Testis (tissue), 2 donors: ENCODE measurements at regions not wholly inside any gene's neighbourhood (a gene's known extent, or its start where the extent isn't known, plus 50 kb on each side); places are given as distances from the start of the nearest gene placed in this dataset.

Source experiments
- POLR2A ChIP-seq: fragments of 450-650 bp; IDR thresholded peaks from one replicate; pipeline ENCODE4 v1.6.1; 2017; ENCODE audit warnings: antibody characterized with exemption, mild to moderate bottlenecking, moderate library complexity
- TF ChIP-seq, protein P1 (sequence below), 3 experiments: fragments of 450-650 bp in 2 of 3; fragments of 200-600 bp in 1 of 3; sonication (generic) in 1 of 3; IDR thresholded peaks; one replicate each; pipeline ENCODE4 v1.5.1; 2016 to 2019; ENCODE audit warnings: antibody characterized with exemption in 3 of 3, mild to moderate bottlenecking in 2 of 3, moderate library complexity in 1 of 3

- TF ChIP-seq, protein P1, sequence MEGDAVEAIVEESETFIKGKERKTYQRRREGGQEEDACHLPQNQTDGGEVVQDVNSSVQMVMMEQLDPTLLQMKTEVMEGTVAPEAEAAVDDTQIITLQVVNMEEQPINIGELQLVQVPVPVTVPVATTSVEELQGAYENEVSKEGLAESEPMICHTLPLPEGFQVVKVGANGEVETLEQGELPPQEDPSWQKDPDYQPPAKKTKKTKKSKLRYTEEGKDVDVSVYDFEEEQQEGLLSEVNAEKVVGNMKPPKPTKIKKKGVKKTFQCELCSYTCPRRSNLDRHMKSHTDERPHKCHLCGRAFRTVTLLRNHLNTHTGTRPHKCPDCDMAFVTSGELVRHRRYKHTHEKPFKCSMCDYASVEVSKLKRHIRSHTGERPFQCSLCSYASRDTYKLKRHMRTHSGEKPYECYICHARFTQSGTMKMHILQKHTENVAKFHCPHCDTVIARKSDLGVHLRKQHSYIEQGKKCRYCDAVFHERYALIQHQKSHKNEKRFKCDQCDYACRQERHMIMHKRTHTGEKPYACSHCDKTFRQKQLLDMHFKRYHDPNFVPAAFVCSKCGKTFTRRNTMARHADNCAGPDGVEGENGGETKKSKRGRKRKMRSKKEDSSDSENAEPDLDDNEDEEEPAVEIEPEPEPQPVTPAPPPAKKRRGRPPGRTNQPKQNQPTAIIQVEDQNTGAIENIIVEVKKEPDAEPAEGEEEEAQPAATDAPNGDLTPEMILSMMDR (IDR thresholded peaks at IDR 0.05), result no peak
- no peak for TF ChIP-seq POLR2A
These were observed 179.2 kb downstream of the AASDH start for GRCh38 chr4:56208103-56208502.
